NCI-H128 (cell line): ENCODE measurements at regions not wholly inside any gene's neighbourhood (a gene's known extent, or its start where the extent isn't known, plus 50 kb on each side); places are given as distances from the start of the nearest gene placed in this dataset.
"Not testable (repeated sequence)": the region's sequence is repeated elsewhere in the genome, so short reads cannot be mapped to it uniquely, and the experiment has no call there.

ENCODE experiments used
- DNase-seq: peaks from one replicate; lab custom pipeline; 2025; ENCODE audit not compliant: unreplicated experiment; lab: John Stamatoyannopoulos, UW

- no peak for DNase-seq
These were observed 86.4 kb upstream of the SEMA3C start for GRCh38 chr7:81005254-81005653.

GRCh38 chr7:81004098-81004497 is 85.2 kb upstream of the SEMA3C start:
- no peak for DNase-seq

GRCh38 chr7:81003326-81003725 is 84.5 kb upstream of the SEMA3C start:
- DNase-seq: no peak

DNA sequence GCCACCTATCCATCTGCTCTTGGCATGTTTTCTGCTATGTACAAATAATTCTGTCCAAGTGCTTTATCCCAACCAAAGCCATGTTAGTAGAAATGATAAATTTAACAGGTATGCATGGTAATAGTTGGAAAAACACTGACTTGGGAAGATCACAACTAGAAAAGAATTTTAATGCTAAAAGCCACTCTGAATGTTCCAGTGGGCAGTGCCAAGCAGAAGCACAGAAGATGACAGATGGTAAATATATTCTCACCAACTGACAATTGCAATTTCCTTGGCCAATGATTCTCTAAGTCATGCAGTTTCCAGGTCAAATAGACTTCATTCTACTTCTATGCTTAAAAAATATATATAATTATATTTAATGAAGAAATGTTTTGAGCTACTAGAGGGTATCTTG is 83.6 kb upstream of the SEMA3C start:
- no peak for DNase-seq

GRCh38 chr7:80999771-81000170 is 80.9 kb upstream of the SEMA3C start:
- no peak for DNase-seq

DNA sequence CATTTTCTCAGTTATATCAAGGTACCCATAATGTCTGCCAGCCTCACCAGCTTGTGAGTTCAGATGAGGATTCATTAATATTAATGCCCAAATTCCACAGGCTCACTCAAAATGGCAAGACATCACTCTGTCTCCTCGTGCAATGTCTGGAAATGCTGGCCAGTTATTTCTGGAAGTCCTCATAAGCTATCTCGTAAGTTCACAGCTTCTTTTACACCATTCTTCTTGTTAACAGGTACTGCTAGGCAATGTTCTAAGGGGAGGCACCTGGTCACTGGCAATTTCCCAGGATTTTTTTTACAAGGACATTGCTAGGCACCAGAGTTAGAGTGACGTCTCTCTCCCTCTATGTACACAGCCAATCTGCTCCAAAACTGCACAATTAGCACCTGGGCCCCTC is 80.2 kb upstream of the SEMA3C start:
- DNase-seq: no peak

DNA sequence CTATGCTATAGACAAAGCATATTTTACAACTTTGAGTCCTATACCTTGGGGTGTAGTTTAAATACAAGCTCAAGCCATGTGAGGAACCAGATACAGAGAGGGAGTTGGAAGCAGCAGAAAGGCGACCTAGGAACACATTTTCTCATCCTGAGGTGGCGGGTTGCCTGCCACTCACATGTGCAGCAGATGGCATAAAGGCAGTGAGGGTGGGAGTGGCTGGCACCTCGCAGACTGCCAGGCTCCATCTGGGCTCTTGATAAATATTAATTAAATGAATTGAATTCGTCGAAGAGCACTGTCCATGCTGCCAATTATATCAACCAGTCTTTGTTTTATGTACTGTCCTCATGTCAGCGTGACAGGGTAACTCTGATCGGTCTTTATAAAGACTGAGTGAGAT is 79.0 kb upstream of the SEMA3C start:
- no peak for DNase-seq

DNA sequence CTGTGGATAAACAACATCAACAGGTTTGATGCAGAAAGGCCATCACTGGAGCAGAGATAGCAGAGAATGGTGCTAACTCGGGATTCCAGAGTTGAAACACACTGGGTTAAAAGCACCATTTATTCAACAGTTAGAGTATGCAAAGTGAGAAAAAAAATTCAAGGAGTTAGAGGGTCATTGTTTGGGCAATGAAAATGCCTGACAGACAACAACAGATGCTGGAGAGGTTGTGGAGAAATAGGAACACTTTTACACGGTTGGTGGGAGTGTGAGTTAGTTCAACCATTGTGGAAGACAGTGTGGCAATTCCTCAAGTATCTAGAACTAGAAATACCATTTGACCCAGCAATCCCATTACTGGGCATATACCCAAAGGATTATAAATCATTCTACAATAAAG is 77.4 kb upstream of the SEMA3C start:
- DNase-seq: not testable (repeated sequence)

DNA sequence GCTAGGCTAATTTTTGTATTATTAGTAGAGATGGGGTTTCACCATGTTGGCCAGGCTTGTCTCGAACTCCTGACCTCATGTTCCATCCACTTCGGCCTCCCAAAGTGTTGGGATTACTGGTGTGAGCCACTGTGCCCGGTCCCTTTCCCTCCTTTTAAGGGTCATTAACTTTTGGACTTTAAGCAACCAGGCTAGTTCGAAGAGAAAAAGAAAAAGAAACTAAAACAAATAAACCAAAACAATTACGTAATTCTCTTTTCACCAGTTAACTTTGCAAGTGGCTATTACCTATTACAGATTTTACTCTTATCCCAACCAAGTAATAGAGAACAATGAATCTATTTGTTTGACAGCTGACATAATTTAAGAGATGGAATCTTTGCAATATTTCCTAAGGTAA is 72.8 kb upstream of the SEMA3C start:
- DNase-seq: no peak

- DNase-seq: no peak
These were observed 65.8 kb upstream of the SEMA3C start for GRCh38 chr7:80984619-80985018.

GRCh38 chr7:80981405-80981804 is 62.6 kb upstream of the SEMA3C start:
- no peak for DNase-seq

- DNase-seq: no peak
These were observed 58.9 kb upstream of the SEMA3C start for GRCh38 chr7:80977751-80978150.

DNA sequence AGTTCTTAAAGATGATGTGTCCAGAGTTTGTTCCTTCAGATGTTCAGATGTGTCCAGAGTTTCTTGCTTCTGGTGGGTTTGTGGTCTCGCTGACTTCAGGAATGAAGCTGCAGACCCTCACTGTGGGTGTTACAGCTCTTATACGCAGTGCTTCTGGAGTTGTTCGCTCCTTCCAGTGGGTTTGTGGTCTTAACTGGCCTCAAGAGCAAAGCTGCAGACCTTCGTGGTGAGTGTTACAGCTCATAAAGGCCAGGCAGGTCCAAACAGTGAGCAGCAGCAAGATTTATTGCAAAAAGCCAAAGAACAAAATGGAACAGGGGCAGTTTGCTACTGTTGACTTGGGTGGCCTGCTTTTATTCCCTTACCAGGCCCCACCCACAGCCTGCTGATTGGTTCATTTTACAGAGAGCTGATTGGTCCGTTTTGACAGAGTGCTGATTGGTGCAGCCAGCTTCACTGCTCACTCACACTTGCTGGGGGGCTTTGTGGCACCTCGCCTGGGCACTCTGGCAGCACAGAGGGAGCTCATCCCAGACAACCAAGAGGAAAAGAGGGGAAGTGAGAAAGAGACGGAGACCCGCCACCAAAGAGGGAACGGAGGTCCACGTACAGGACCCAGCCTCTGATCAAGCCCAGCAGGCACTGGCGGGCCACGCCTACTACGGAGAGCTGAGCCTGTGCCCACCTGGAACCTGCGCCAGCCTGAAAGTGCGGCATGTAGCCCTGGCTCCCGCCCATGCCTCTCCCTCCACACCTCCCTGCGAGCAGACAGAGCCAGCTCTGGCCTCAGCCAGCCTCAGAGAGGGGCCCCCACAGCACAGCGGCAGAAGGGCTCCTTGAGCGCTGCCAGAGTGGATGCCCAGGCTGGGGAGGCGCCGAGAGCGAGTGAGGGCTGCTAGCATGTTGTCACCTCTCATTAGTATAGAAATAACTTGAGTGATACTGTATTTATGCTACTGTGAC is 55.8 kb upstream of the SEMA3C start:
- DNase-seq: no peak

- DNase-seq: no peak
These were observed 52.4 kb upstream of the SEMA3C start for GRCh38 chr7:80971225-80971624.
